ENCODE measurements at regions not wholly inside any gene's neighbourhood (a gene's known extent, or its start where the extent isn't known, plus 50 kb on each side); places are given as distances from the start of the nearest gene placed in this dataset.

DNA sequence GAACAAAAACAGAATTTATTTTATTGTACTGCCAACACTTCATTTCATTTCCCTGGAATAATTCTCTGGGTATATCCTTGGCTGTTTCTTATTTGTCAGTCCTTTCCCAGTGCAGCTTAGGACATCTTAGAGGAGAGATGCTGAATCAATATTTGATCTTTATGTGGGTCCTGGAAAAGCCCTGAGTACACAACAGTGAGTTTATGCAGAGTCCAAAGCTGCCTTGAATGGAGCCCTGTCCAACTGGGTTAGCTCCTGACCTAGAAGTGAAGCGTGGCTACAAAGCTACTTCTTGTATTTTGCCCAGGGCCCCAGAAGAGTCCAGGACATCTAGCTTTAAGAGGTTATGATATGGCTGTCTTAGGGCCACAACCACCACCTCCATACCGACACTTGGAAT is 378.0 kb upstream of the FAT3 start:
- DNase-seq = no peak
- intact Hi-C loops (cut with DNase I) = no loop called here

DNA sequence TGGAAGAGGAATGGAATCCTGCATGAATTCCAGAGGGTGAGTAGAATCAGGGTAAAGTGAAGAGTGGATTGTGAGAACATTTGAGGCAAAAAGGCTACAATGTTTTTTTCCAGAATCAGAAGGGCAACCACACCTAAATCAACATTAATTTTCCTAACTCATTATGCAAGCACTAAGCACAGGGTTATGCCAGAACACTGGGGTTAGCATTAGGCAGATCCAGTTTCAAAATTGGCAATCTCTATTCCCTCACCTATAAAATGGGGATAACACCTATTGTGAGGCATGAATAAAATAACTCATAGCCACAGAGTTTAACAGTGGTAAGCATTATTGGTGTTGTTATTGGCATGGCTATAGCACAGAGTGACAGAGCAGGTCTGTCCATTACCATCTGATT is 378.6 kb upstream of the FAT3 start:
- DNase-seq = no peak

DNA sequence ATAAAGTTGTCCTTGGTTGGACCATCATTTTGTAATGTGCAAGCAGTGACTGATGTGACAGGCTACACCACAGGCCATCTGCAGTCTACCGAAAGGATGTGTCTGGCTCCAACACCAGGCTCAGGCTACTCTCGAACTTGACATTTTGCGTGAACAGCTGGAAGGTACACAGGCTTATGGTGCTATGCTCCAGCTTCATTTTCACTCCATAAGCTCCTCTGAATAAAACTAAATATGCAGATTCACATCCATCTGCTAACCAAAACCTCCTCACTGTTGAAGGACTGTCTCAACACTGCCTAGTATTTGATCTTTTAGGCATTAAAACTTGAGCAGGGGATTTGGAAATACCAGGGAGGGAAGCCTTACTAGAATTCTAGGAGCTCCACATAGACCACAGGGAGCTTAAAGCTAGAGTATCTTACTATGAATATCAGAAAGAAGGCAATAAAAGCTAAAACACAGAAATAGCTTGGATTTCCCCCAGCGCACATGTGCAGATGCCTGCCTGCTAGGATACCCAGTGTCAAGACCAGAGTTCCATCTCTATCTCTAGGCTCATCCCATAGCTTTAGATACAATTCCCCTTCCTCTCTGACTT is 383.9 kb upstream of the FAT3 start:
- intact Hi-C loops (cut with DNase I) = no loop called here
- DNase-seq = no peak

More for the DNA sequence above, 378.6 kb upstream of the FAT3 start:
- intact Hi-C loops (cut with DNase I) = no loop called here

DNA sequence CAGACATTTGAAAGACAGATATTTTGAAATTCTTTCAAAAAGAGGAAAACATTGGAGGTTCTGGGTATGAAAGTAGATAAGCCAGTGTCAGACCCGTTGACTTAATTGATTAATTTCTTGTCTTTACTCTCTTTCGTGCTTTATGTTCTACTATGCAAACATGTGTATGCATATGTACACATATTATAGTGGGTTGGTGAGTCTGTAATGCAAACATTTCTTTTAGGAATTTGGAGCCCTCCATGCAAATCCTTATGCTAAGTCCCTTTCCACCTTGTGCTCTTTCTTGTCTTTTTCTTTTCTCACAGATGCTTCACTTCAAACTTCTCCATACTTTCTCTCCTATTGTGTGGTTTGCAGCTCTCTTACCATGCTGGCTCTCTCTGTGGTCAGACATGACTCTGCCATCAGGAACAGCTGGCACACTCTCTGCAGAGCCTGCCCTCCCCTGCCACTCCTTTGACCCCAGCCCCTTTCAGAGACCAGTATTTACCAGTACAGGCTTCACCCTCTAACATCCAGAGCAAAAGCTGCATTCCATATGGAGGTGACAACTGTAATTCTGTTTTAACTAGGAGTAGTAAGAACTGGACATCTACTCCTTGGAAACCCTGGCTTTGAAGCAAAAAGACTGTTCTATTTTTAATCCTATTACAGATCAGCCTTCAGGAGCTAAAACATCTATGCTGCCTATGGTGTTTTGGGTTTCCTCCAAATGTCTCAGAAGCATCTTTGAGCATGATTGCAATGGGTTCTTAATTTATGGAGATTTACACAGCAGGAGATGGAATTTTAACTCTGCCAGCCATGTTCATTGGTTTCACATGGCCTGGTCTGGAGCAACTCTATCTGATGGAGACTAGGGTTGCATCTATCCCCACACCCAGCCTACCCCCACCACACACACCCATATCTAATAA is 386.9 kb upstream of the FAT3 start:
- DNase-seq = no peak
- intact Hi-C loops (cut with DNase I) = no loop called here

DNA sequence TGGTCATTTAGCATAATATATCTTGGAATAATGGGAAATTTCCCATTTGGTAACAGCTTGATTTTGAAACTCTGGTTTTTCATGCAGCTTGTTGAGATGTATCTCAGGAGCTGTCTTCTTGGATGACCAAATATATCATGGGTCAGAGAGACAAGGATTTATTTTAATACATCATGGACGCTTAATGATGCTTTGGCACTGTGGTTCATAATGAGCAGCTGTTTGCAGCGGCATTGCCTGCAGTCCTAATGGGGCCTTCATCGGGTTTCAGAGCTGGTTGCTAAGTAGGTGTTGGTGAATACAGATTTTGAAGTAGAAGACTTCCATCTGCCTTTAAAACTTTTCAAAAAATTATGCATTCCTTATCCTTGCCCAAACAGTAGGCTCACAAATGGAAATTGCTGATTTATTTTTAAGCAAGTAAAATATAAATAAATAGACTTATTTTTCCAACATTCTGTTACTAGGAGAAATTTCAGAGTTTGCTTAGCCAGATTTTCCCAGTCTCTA is 389.5 kb upstream of the FAT3 start:
- no peak for DNase-seq
- intact Hi-C loops (cut with DNase I) = no loop called here

DNA sequence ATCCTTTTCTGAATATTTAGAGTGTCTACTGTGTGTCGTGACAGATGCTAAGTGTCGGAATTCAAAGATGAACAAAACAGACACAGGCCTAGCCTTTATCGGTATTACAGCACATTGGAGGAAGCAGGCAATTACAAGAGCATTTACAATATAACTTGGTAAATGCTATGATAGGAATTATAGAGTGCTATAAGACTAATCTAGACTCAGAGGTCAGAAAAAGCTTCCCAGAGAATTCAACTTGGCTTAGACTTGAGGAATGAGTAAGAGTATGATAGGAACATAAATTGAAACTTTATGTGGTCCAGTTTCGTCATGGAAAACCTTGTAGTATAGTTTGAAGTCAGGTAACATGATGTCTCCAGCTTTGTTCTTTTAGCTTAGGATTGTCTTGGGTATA is 395.7 kb upstream of the FAT3 start:
- intact Hi-C loops (cut with DNase I) = no loop called here
- DNase-seq = no peak

DNA sequence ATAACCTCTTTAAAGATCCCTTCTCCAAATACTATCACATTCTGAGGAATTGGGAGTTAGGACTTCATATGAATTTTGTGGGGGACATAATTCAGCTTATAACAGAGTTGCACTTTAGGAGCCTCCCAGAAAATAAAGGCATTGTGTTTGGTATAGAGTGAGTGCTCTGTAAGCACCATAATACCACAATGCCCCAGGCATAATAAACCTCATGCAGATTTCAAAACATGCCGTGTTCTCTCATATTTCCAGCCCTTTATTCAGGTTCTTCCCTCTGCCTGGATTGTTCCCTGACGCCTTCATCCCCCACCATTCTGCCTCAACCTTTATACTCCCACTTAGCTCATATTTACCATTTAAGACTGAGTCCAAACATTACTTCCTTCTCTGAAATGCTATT is 398.8 kb upstream of the FAT3 start:
- no peak for DNase-seq
- intact Hi-C loops (cut with DNase I) = no loop called here

DNA sequence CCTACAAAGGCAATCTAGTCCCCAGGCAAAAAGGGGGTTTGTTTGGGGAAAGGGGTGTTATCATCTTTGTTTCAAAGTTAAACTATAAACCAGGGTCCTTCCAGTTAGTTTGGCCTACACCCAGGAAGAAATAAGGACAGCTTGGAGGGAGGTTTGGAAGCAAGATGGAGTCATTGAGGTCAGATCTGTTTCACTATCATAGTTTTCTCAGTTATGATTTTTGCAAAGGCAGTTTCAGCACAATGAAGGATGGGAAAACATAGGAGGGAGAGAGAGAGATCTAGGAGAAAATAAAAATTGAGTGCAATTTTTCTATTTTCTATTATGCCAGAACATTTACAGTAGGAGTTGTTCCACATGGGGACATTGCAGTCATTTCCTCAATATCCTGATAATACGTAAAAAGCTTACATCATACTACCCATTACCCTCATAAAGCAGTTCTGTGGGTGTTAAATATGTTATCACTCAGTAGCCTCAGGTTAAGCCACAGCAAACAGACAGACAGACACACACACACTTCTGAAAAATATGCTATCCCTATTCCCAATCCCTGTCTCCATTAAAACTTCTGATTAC is 401.3 kb upstream of the FAT3 start:
- intact Hi-C loops (cut with DNase I) = no loop called here
- DNase-seq = no peak

DNA sequence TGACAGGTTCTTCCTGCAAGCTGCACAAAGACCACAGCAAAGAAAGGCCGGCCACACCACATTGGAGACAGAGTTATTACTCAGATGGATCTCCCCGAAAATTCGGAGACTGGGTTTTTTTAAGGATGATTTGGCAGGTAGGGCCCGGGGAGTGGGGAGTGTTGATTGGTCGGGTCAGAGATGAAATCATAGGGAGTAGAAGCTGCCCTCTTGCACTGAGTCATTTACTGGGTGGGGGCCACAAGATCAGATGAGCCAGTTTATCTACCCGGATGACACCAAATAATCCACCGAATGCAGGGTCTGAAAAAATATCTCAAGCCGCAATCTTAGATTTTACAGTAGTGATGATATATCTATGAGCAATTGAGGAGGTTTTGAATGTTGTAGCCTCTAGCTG is 401.8 kb upstream of the FAT3 start:
- intact Hi-C loops (cut with DNase I) = no loop called here
- no peak for DNase-seq

DNA sequence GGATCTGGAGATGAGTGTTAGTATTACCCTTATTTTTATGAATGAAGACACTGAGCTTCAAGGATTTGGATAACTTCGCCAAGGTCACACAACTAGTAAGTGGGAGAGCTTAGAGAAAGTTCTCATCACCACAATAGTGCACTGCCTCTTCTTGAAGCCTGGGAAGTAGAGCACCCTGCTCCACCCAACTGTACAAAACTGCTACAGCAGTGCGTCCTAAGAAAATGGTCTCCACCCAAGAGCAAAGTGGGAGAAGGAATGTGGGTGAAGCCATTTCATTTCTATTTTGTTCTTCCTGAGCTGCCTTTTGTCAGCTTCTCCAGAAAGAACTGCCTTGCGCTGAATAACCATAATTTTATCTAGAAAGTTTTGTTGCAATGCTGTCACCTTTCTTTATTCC is 403.9 kb upstream of the FAT3 start:
- intact Hi-C loops (cut with DNase I) = no loop called here
- DNase-seq = peak in 2 of 42 donors; percentile 29 to 52

DNA sequence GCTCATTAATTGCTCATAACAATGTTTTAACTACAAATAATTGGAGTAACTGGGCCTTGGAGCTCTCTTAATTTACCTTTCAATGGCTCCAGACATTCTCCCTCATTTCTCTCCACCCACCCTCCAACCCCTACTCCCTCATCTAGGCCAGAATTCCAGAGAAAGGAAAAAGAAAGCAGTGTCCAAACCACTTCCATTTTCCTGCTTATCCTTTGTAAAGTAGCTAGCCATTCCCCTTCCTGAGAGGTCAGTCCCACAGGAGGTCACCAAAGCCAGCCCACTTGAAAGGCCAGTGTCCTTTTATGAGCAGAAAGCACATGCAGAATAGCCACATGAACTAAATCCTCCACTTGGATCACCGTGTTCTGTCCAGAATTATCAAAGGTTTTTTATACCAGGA is 404.8 kb upstream of the FAT3 start:
- intact Hi-C loops (cut with DNase I) = no loop called here
- DNase-seq = no peak

DNA sequence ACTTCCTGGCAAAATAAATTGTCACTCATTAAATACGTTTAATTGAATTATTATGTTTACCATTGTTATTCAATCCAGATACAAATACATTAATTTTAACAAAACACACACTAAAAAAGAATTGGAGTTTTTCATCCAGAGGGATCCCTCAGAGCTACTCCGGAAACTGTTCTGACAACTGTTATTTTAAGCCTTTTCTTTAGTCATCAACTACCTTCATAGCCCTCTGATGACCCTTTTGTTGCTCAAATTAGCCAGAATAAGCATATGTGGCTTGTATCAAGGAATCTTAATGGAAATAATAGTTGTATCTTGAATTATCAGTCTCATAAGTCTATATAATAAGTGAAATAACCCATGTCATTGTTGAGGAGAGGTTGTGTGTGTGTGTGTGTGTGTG is 405.4 kb upstream of the FAT3 start:
- no peak for DNase-seq
- intact Hi-C loops (cut with DNase I) = no loop called here

DNA sequence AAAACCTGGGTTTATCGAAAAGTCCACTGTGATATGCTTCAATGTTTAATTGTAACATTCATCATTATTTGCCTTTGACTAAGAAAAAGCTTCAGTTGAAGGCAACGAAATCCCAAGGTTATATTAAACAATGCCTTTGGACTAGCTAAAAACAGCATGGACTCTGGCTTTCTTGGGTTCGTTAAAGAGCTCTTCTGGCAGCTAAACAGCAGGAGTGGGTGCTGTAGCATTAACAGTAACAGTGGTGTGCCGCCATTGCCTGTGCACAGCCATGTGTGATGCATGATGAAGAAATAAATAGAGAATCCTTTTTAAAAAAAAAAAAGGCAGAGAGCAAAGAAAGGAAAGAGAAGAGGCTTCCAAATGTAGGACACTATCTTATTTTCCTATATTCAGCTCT is 406.6 kb upstream of the FAT3 start:
- DNase-seq = no peak
- intact Hi-C loops (cut with DNase I) = no loop called here

DNA sequence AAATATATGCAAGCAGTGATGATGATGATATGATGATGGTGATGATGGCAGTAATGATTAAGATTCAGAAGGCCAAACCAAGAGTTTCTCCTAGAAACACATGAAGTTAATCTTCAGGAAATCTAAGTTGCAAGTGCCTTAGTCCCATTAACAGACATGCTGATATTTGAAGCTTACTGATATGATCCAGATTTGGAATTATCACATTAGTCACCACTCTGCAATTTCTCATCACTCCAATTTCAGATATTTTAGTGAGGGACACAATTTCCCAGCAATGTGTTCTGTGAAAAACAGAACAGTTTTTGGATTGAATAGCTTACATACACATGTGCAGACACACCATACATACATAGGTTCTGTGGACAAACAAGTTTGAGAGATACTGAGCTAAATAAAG is 411.4 kb upstream of the FAT3 start:
- no peak for DNase-seq

DNA sequence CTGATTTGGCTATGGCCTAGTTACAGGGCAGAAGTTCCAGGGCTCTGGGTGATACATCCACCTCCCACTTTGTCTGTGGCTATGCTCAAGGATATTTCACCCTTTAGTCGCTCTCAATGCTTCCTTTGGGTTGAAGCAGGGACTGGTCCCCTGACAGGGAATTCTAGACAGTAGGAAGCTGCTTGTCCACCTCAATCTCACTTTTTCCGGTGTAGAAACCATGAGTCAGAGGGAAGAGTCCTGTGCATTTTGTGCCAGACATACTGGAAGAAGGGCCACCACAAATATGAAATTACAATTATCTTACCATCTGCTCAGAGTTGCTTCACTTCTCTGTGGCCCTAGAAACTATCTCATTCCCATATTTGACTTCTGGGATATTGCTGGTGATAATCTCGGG is 413.7 kb upstream of the FAT3 start:
- intact Hi-C loops (cut with DNase I) = no loop called here
- no peak for DNase-seq

More for the DNA sequence above, 411.4 kb upstream of the FAT3 start:
- intact Hi-C loops (cut with DNase I) = no loop called here

DNA sequence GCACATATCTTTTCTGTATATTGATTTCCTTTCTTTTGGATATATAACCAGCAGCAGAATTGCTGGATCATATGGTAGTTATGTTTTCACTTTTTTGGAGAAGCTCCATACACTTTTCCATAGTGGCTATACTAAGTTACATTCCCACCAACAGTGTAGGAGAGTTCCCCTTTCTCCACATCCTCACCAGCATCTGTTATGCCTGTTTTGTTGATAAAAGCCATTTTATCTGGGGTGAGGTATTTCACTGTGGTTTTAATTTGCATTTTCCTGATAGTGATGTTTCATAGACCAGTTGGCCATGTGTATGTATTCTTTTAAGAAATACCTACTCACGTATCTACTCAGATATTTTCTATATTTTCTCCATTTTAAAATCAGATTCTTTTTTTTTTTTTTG is 419.3 kb upstream of the FAT3 start:
- intact Hi-C loops (cut with DNase I) = no loop called here

DNA sequence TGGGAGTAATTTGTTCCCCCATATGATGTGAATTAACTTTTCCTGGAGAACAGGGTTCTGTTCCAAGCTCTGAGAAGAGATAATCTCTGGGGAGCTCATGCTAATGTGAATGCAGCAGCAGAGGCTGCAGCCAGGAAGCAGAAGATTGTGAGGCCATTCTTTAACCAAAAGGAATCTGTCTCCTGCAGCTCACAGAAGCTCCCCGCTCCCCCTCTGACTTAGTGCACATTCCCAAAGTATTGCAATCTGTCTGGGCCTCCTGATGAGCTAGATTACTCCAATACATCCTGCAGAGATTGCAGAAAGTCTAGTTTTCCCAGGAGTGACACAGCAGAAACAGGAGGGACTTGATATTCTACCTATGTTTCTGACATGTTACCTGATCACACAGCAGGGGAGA is 420.6 kb upstream of the FAT3 start:
- intact Hi-C loops (cut with DNase I) = no loop called here

More for the DNA sequence above, 419.3 kb upstream of the FAT3 start:
- no peak for DNase-seq

DNA sequence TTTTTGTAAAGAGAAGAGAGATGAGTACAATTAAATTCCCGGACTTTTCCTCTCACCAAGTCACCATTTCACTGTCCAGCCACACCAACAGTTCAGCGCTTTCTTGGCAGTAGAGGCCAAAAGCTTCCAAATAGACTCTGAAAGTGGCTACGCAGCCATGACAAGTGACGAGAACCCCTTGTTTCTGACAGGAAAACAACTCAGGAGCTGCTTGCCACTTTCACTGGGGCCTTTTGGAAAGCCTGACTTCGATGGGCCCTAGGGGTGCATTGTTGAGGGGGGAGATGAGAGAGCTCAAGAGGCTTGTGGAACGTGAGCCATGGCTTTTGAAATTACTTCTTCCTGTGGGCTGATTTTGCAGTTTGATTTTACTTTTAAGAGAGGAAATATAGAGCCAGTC is 422.1 kb upstream of the FAT3 start:
- intact Hi-C loops (cut with DNase I) = no loop called here
- no peak for DNase-seq

More for the DNA sequence above, 420.6 kb upstream of the FAT3 start:
- DNase-seq = no peak

DNA sequence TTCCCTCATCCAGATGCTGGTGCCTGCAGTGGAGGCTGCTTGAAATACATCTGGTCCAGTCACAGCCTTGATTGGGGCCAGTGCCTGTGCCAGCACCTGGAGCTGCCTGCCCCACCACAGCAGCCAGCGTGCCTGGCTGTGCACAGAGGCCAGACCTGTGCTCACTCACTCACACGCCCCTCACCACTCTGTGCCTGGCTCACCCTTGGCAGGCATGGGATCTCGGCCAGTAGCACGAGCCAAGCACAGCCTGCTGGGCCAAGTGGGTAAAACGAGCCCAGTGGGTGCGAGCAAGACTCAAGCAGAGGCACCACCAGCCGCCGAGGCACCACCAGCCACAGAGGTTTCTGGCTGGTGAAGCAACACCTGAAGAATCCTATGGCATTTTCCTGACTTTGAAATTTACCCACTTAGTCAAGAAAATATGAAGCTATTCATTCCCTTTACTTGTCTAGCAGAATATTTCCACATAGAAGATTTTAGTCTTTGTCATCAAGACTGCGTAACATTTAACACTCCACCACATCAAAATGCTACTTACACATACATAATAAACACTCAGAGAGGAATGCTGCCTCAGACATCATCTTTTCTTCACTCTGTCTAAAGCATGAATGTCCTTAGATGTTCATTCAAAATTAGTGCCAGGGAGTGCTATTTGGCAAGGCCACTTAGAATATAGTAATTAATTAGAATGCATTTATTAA is 424.3 kb upstream of the FAT3 start:
- intact Hi-C loops (cut with DNase I) = no loop called here
- DNase-seq = peak in 1 of 42 donors; percentile 15

DNA sequence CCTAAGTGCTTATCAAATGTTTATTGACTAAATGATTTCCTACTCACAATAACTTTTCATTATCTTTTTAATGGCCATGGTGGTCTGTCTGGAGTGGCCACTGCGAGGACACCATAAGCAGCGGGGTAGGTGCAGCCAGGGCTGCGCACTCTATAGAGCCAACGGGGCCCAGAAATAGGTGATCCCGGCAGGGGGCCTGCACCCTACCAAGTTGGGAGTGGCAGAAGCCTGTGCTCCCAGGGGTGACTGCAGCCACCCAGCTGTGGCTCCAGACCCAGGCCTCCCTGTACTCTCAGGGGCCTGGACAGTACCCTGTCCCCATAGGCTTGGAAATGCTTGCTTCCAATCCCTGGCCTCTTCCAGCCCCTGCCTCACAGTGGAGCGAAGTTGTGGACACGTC is 426.4 kb upstream of the FAT3 start:
- no peak for DNase-seq
- intact Hi-C loops (cut with DNase I) = no loop called here

All from head of caudate nucleus (tissue), 42 donors.